Ishikawa (cell line): ENCODE measurements at regions not wholly inside any gene's neighbourhood (a gene's known extent, or its start where the extent isn't known, plus 50 kb on each side); places are given as distances from the start of the nearest gene placed in this dataset.

Experiments
- CREB1 ChIP-seq: IDR thresholded peaks from 2 replicates; pipeline ENCODE4 v1.6.1; 2012; ENCODE audit warnings: low read depth
- EGR1 ChIP-seq: IDR thresholded peaks from 2 replicates; pipeline ENCODE4 v1.6.1; 2012
- EP300 ChIP-seq: IDR thresholded peaks from 2 replicates; pipeline ENCODE4 v1.6.1; 2012; ENCODE audit warnings: borderline replicate concordance
- FOXM1 ChIP-seq: IDR thresholded peaks from 2 replicates; pipeline ENCODE4 v1.6.1; 2012; ENCODE audit warnings: low read depth, borderline replicate concordance
- MAX ChIP-seq: IDR thresholded peaks from 2 replicates; pipeline ENCODE4 v1.6.1; 2012
- RAD21 ChIP-seq: IDR thresholded peaks from 2 replicates; pipeline ENCODE4 v1.6.1; 2012; ENCODE audit warnings: low read depth
- REST ChIP-seq: IDR thresholded peaks from 2 replicates; pipeline ENCODE4 v1.6.1; 2012; ENCODE audit warnings: low read depth, mild to moderate bottlenecking
- TAF1 ChIP-seq: IDR thresholded peaks from 2 replicates; pipeline ENCODE4 v1.6.1; 2012; ENCODE audit warnings: low read depth, mild to moderate bottlenecking
- TCF12 ChIP-seq: IDR thresholded peaks from 2 replicates; pipeline ENCODE4 v1.6.1; 2012; ENCODE audit warnings: low read depth
- YY1 ChIP-seq: IDR thresholded peaks from 2 replicates; pipeline ENCODE4 v1.6.1; 2012; ENCODE audit warnings: low read depth
- ZBTB7A ChIP-seq: IDR thresholded peaks from 2 replicates; pipeline ENCODE4 v1.6.1; 2012; ENCODE audit warnings: low read depth

- TF ChIP-seq ZBTB7A (no peak), TAF1 (no peak), CREB1 (no peak), MAX (no peak), RAD21 (no peak), YY1 (no peak), TCF12 (no peak), EP300 (no peak), REST (no peak), EGR1 (no peak), FOXM1 (no peak)
These were observed 272.5 kb downstream of the TTC8 start for GRCh38 chr14:89096946-89097345.
